Glomerular visceral epithelial cell (primary cell): ENCODE measurements at regions not wholly inside any gene's neighbourhood (a gene's known extent, or its start where the extent isn't known, plus 50 kb on each side); places are given as distances from the start of the nearest gene placed in this dataset.

ENCODE experiments used
- DNase-seq: peaks from one replicate; pipeline ENCODE4 v3.0.0-alpha.2; 2016; ENCODE audit errors: extremely low spot score

GRCh38 chr18:2030647-2031046, 540.7 kb downstream of the METTL4 start:
- DNase-seq, result no peak

GRCh38 chr18:2032036-2032435, 539.3 kb downstream of the METTL4 start:
- no peak for DNase-seq

- DNase-seq, result no peak
Measured at GRCh38 chr18:2035056-2035455, 536.2 kb downstream of the METTL4 start.

GRCh38 chr18:2036086-2036485, 535.2 kb downstream of the METTL4 start:
- no peak for DNase-seq

GRCh38 chr18:2040279-2040678, 531.0 kb downstream of the METTL4 start:
- DNase-seq, result no peak

- DNase-seq, result peak; percentile 64
Measured at GRCh38 chr18:2049986-2050385, 521.3 kb downstream of the METTL4 start.

- peak; percentile 82 for DNase-seq
Measured at GRCh38 chr18:2050702-2051201, 520.6 kb downstream of the METTL4 start.

GRCh38 chr18:2053490-2054089, 517.7 kb downstream of the METTL4 start:
- no peak for DNase-seq

GRCh38 chr18:2059336-2059735, 512.0 kb downstream of the METTL4 start:
- DNase-seq, result no peak

GRCh38 chr18:2060086-2060485, 511.2 kb downstream of the METTL4 start:
- DNase-seq, result no peak

- no peak for DNase-seq
Measured at GRCh38 chr18:2070631-2071030, 500.7 kb downstream of the METTL4 start.

- DNase-seq, result no peak
Measured at GRCh38 chr18:2075499-2075898, 495.8 kb downstream of the METTL4 start.

GRCh38 chr18:2082676-2083075, 488.6 kb downstream of the METTL4 start:
- DNase-seq, result no peak

GRCh38 chr18:2083691-2084090, 487.6 kb downstream of the METTL4 start:
- DNase-seq, result peak; percentile 47

GRCh38 chr18:2086439-2086838, 484.9 kb downstream of the METTL4 start:
- no peak for DNase-seq

GRCh38 chr18:2087877-2088673, 483.2 kb downstream of the METTL4 start:
- no peak for DNase-seq

- no peak for DNase-seq
Measured at GRCh38 chr18:2089396-2089795, 481.9 kb downstream of the METTL4 start.

- DNase-seq, result no peak
Measured at GRCh38 chr18:2091937-2092336, 479.4 kb downstream of the METTL4 start.

GRCh38 chr18:2096551-2096950, 474.8 kb downstream of the METTL4 start:
- DNase-seq, result no peak

- no peak for DNase-seq
Measured at GRCh38 chr18:2100694-2101213, 470.6 kb downstream of the METTL4 start.

- no peak for DNase-seq
Measured at GRCh38 chr18:2102022-2102421, 469.3 kb downstream of the METTL4 start.

- no peak for DNase-seq
Measured at GRCh38 chr18:2103299-2103698, 468.0 kb downstream of the METTL4 start.
